Ovary (tissue), 7 donors: ENCODE measurements at regions not wholly inside any gene's neighbourhood (a gene's known extent, or its start where the extent isn't known, plus 50 kb on each side); places are given as distances from the start of the nearest gene placed in this dataset. TPM values are rescaled to one million over a fixed set of nuclear protein-coding genes. Genes with fewer than 3 reads are reported as not detected.

Experiments used
- DNase-seq, 5 donors: peaks; one replicate each; pipeline ENCODE4 v3.0.0-alpha.2; 2019 to 2020
- H3K27ac ChIP-seq, 2 donors: fragments of 200-600 bp; one replicate each; pipeline versions ENCODE4 v1.5.1 to v1.8.0; 2019 to 2022
- H3K27me3 ChIP-seq: fragments of 200-600 bp; one replicate; pipeline ENCODE4 v1.8.0; 2022
- H3K36me3 ChIP-seq: fragments of 200-600 bp; sonication (generic); one replicate; pipeline ENCODE4 v1.5.1; 2019
- H3K4me1 ChIP-seq: one replicate; pipeline ENCODE4 v1.8.1; 2013; ENCODE audit warnings: mild to moderate bottlenecking, moderate library complexity; ENCODE audit not compliant: insufficient read depth
- H3K4me3 ChIP-seq: fragments of 200-600 bp; sonication (generic); one replicate; pipeline ENCODE4 v1.5.1; 2017
- H3K9me3 ChIP-seq, 2 donors: fragments of 200-600 bp in 1 of 2; sonication (generic) in 1 of 2; one replicate each; pipeline versions ENCODE4 v1.5.1 to v1.8.1; 2013 to 2019; ENCODE audit warnings: mild to moderate bottlenecking in 1 of 2, moderate library complexity in 1 of 2
- CTCF ChIP-seq, 3 donors: fragments of 450-650 bp in 2 of 3; fragments of 200-600 bp in 1 of 3; IDR thresholded peaks; one replicate each; pipeline versions ENCODE4 v1.5.1 to v1.8.0; 2016 to 2022; ENCODE audit warnings: antibody characterized with exemption in 3 of 3, mild to moderate bottlenecking in 1 of 3
- EP300 ChIP-seq: sonication (generic); formaldehyde crosslinking; IDR thresholded peaks from one replicate; pipeline ENCODE4 v1.6.1; 2017; ENCODE audit warnings: antibody characterized with exemption
- POLR2A ChIP-seq: fragments of 450-650 bp; IDR thresholded peaks from one replicate; pipeline ENCODE4 v1.6.1; 2017; ENCODE audit warnings: antibody characterized with exemption, mild to moderate bottlenecking, moderate library complexity
- WGBS, 3 donors: extraction: QIAGEN DNeasy Blood & Tissue Kit in 1 of 3; methylation state at CpG; one replicate each; pipeline versions ENCODE4 v1.1.5 to v1.1.7; 2013 to 2017; 5-methylcytosine and 5-hydroxymethylcytosine counted together
- intact Hi-C, 4 donors: fragments of 100-400 bp; cut with DNase I; formaldehyde crosslinking; loops; one replicate each; pipeline versions ENCODE4 v1.11.0 to v1.15.1; 2022 to 2023
- small RNA-seq: library from RNA; depleted of rRNA; stranded (forward); fragments of <200 nt; gene quantifications from one replicate; pipeline ENCODE3, GENCODE V24; 2016
- donor health status: DM: no; HTN: no; CAD: no; lungs with moderate emphysema.
- donor health status: DM: no; HTN: no; CAD: no.
- donor health status: Bipolar disorder and iron deficiency.
- donor health status: DM: no; HTN: no; CAD: no.
- donor health status: DM: yes; HTN: yes; CAD: no.

GRCh38 chr4:81523672-81524327 is 52.1 kb upstream of the RASGEF1B start:
- intact Hi-C loops = no loop called here
- TF ChIP-seq POLR2A = no peak
- TF ChIP-seq CTCF (IDR thresholded peaks at IDR 0.05) = no peak
- no peak for TF ChIP-seq EP300
- DNase-seq = no peak
- Histone ChIP-seq H3K4me3 (no peak overlapping the region), H3K36me3 (no peaks in the 10 kb centered on the region), H3K4me1 (no peaks in the 10 kb centered on the region), H3K27ac (no peak overlapping the region), H3K9me3 (no peaks in the 10 kb centered on the region), H3K27me3 (no peaks in the 10 kb centered on the region)
- WGBS, 3 donors = 94 to 100% (median 98%) methylated on average over 2 of the region's 2 CpGs

GRCh38 chr4:81522711-81523110 is 51.0 kb upstream of the RASGEF1B start:
- H3K27me3 ChIP-seq = no peaks in the 10 kb centered on the region
- 95 to 99% (median 98%) methylated on average over 2 of the region's 2 CpGs for WGBS, 3 donors
- H3K27ac ChIP-seq = no peak overlapping the region
- intact Hi-C loops = no loop called here
- no peak for DNase-seq
- no peaks in the 10 kb centered on the region for H3K9me3 ChIP-seq
- H3K36me3 ChIP-seq = no peaks in the 10 kb centered on the region
- no peak for TF ChIP-seq EP300
- no peak for TF ChIP-seq CTCF (IDR thresholded peaks at IDR 0.05)
- no peak for TF ChIP-seq POLR2A
- peaks cover 2% of the 10 kb centered on the region for H3K4me1 ChIP-seq
- no peak overlapping the region for H3K4me3 ChIP-seq

GRCh38 chr4:81521708-81522107 is 50.0 kb upstream of the RASGEF1B start:
- TF ChIP-seq CTCF (IDR thresholded peaks at IDR 0.05) = no peak
- DNase-seq = no peak
- Histone ChIP-seq H3K4me1 (peaks cover 2% of the 10 kb centered on the region), H3K27ac (no peak overlapping the region), H3K36me3 (no peaks in the 10 kb centered on the region), H3K9me3 (no peaks in the 10 kb centered on the region), H3K4me3 (no peak overlapping the region), H3K27me3 (no peaks in the 10 kb centered on the region)
- intact Hi-C loops = no loop called here
- 51 to 56% (median 54%) methylated on average over 1 of the region's 1 CpG for WGBS, 3 donors

Small RNAs in the stretch of these regions (small RNA-seq; reads per million reads assigned to genes)
- gene RF00322 = not detected
- not detected for gene RNU6-499P
